Epithelial cell of esophagus (primary cell): ENCODE measurements at regions not wholly inside any gene's neighbourhood (a gene's known extent, or its start where the extent isn't known, plus 50 kb on each side); places are given as distances from the start of the nearest gene placed in this dataset.

Experiments used
- DNase-seq: peaks from one replicate; pipeline ENCODE4 v3.0.0; 2010; ENCODE audit warnings: low read depth
- H3K4me3 ChIP-seq: 2 replicates; pipeline ENCODE4 v1.5.1; 2011; ENCODE audit warnings: mild to moderate bottlenecking, low read length, control low read depth
- CTCF ChIP-seq: IDR thresholded peaks from 2 replicates; pipeline ENCODE4 v1.5.1; 2011; ENCODE audit warnings: low read depth, mild to moderate bottlenecking, low read length, control low read depth, inconsistent platforms; ENCODE audit not compliant: insufficient read depth; ENCODE audit errors: missing control alignments

GRCh38 chr3:106204160-106204868, 335.5 kb upstream of the CBLB start:
- no peak overlapping the region for H3K4me3 ChIP-seq
- peak; percentile 42 for DNase-seq
- no peak for TF ChIP-seq CTCF

- H3K4me3 ChIP-seq, result no peak overlapping the region
- DNase-seq, result peak; percentile 55
- no peak for TF ChIP-seq CTCF
Measured at GRCh38 chr3:106206146-106206545, 337.3 kb upstream of the CBLB start.

- no peak overlapping the region for H3K4me3 ChIP-seq
- DNase-seq, result no peak
- no peak for TF ChIP-seq CTCF
Measured at GRCh38 chr3:106206613-106207012, 337.8 kb upstream of the CBLB start.

GRCh38 chr3:106208251-106208650, 339.4 kb upstream of the CBLB start:
- no peak for TF ChIP-seq CTCF
- no peak for DNase-seq

GRCh38 chr3:106208967-106209366, 340.2 kb upstream of the CBLB start:
- no peak overlapping the region for H3K4me3 ChIP-seq
- peak; percentile 48 for TF ChIP-seq CTCF
- peak; percentile 51 for DNase-seq

More at GRCh38 chr3:106208251-106208650, 339.4 kb upstream of the CBLB start:
- no peak overlapping the region for H3K4me3 ChIP-seq

GRCh38 chr3:106209482-106209881, 340.7 kb upstream of the CBLB start:
- H3K4me3 ChIP-seq, result no peak overlapping the region
- DNase-seq, result no peak
- TF ChIP-seq CTCF, result no peak

GRCh38 chr3:106210923-106211322, 342.1 kb upstream of the CBLB start:
- no peak for TF ChIP-seq CTCF
- H3K4me3 ChIP-seq, result no peak overlapping the region
- no peak for DNase-seq
